ENCODE measurements at regions not wholly inside any gene's neighbourhood (a gene's known extent, or its start where the extent isn't known, plus 50 kb on each side); places are given as distances from the start of the nearest gene placed in this dataset.
A peak's percentile ranks its signal among the peaks of the same experiment; 100 is the strongest.
"Not testable (repeated sequence)": the region's sequence is repeated elsewhere in the genome, so short reads cannot be mapped to it uniquely, and the experiment has no call there.

- intact Hi-C loops (cut with micrococcal nuclease): loop anchor here (10.0 kb wide), 1 partner anchor 897 kb away; no protein-coding TSS in a partner anchor
- Mint-ChIP-seq H3K27ac (ENCODE audit: low read depth, unreplicated experiment) (no peak overlapping the region), H3K27me3 (ENCODE audit: insufficient read depth, unreplicated experiment) (no peaks in the 10 kb centered on the region), H3K4me1 (ENCODE audit: insufficient read depth, unreplicated experiment) (no peaks in the 10 kb centered on the region), H3K9me3 (ENCODE audit: unreplicated experiment) (no peaks in the 10 kb centered on the region), H3K4me3 (ENCODE audit: unreplicated experiment) (no peak overlapping the region), H3K36me3 (ENCODE audit: insufficient read depth, unreplicated experiment) (no peaks in the 10 kb centered on the region)
- ChIA-PET POLR2A (interaction anchor here (0.6 kb wide), 1 partner anchor 171 kb away, joined by 3 read pairs; the partner anchor contains the start of gene SEPTIN7), CTCF (interaction anchor here (0.6 to 2.0 kb wide), 3 partner anchors 54 to 206 kb away, joined by 4 to 8 read pairs (median 4); no protein-coding TSS in a partner anchor)
- no peak for DNase-seq (ENCODE audit: unreplicated experiment)
- TF ChIP-seq, protein P1, sequence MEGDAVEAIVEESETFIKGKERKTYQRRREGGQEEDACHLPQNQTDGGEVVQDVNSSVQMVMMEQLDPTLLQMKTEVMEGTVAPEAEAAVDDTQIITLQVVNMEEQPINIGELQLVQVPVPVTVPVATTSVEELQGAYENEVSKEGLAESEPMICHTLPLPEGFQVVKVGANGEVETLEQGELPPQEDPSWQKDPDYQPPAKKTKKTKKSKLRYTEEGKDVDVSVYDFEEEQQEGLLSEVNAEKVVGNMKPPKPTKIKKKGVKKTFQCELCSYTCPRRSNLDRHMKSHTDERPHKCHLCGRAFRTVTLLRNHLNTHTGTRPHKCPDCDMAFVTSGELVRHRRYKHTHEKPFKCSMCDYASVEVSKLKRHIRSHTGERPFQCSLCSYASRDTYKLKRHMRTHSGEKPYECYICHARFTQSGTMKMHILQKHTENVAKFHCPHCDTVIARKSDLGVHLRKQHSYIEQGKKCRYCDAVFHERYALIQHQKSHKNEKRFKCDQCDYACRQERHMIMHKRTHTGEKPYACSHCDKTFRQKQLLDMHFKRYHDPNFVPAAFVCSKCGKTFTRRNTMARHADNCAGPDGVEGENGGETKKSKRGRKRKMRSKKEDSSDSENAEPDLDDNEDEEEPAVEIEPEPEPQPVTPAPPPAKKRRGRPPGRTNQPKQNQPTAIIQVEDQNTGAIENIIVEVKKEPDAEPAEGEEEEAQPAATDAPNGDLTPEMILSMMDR (IDR thresholded peaks at IDR 0.05; ENCODE audit: unreplicated experiment): no peak
- BruUV-seq (replicated peaks): no TSS peak
These were observed 170.5 kb downstream of the SEPTIN7 start for GRCh38 chr7:35971133-35971891.

GRCh38 chr7:35975851-35976454, 175.1 kb downstream of the SEPTIN7 start:
- Mint-ChIP-seq H3K4me1 (ENCODE audit: insufficient read depth, unreplicated experiment) (no peaks in the 10 kb centered on the region), H3K27ac (ENCODE audit: low read depth, unreplicated experiment) (no peak overlapping the region), H3K9me3 (ENCODE audit: unreplicated experiment) (no peaks in the 10 kb centered on the region), H3K36me3 (ENCODE audit: insufficient read depth, unreplicated experiment) (no peaks in the 10 kb centered on the region), H3K4me3 (ENCODE audit: unreplicated experiment) (no peak overlapping the region), H3K27me3 (ENCODE audit: insufficient read depth, unreplicated experiment) (no peaks in the 10 kb centered on the region)
- ChIA-PET CTCF (interaction anchor here (0.6 to 2.2 kb wide), 21 partner anchors 8 to 564 kb away, joined by 3 to 22 read pairs (median 5); no protein-coding TSS in a partner anchor), POLR2A (no interaction called here)
- no TSS peak for BruUV-seq (replicated peaks)
- intact Hi-C loops (cut with micrococcal nuclease): loop anchor here (1.0 to 10.0 kb wide), 3 partner anchors 59 to 901 kb away; no protein-coding TSS in a partner anchor
- DNase-seq (ENCODE audit: unreplicated experiment): peak; percentile 80
- TF ChIP-seq, protein P1 (IDR thresholded peaks at IDR 0.05; ENCODE audit: unreplicated experiment): peak; percentile 77

DNA sequence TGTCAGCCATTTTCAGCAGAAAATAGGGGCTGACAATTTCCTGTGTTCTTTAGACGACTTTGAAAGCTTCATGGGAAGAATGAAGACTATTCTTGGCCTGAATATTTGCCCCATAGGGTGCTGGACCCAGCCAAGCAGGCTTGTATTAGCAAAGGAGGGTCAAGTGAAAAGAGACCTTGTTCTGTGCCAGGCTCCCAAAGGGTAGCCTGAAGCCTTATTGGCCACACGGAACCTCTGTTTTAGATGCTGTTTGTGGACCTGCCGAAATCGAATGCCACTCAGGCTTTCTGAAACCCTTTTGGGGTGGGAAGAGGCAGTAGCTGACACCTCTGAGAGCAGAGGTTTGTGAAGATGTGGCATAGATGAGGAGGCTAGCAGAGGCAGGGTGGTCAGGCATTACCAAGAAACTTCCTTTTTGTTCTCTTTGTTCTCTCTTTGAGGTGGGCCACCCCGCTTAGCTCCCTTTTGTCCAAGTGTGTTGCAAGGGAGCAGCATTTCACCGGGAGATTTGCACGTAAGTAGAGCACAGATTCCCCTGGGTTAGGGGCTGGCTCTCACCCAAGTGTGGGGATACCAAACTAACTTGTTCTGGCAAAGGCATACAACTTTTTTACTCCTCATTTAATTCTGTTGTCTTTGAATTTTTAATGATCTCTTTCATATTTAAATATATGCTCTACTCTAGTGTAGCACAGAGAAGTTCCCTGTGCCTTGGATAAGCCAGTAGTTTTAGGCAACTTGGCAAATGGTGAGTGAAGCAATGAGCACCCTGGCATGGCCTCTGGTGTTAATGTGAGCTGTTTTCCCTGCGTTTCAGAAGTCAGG, 174.0 kb upstream of the EEPD1 start:
- intact Hi-C loops (cut with micrococcal nuclease): loop anchor here (5.0 to 10.0 kb wide), 2 partner anchors 272 to 904 kb away; no protein-coding TSS in a partner anchor
- DNase-seq (ENCODE audit: unreplicated experiment); H3K4me1 Mint-ChIP-seq (ENCODE audit: insufficient read depth, unreplicated experiment); POLR2A ChIA-PET; H3K27ac Mint-ChIP-seq (ENCODE audit: low read depth, unreplicated experiment); H3K4me3 Mint-ChIP-seq (ENCODE audit: unreplicated experiment); H3K27me3 Mint-ChIP-seq (ENCODE audit: insufficient read depth, unreplicated experiment); BruUV-seq (replicated peaks); H3K9me3 Mint-ChIP-seq (ENCODE audit: unreplicated experiment); H3K36me3 Mint-ChIP-seq (ENCODE audit: insufficient read depth, unreplicated experiment): not testable (repeated sequence)
- CTCF ChIA-PET: interaction anchor here (0.7 to 3.7 kb wide), 7 partner anchors 57 to 319 kb away, joined by 3 to 20 read pairs (median 3); no protein-coding TSS in a partner anchor

DNA sequence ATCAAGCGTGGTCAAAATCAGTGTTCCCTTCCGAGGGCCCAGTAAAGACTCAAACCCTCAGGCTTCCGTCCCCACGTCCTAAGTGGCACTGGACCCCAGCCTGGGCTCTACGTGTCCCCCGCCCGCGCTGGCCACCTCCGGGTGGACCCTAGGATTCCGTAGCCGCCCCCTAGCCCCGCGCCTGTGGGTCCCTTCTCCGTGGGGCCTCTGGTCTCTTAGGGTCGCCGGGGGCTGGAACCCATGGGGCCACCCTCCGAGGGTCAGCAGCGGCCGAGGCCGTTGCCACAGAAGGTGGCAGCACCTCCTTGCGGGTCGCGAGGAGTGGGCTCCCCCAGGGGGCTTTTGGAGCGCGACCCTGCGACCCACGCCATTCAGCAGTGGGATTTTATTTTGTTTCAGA, 170.5 kb upstream of the EEPD1 start:
- H3K9me3 Mint-ChIP-seq (ENCODE audit: unreplicated experiment): no peaks in the 10 kb centered on the region
- ChIA-PET CTCF (interaction anchor here (0.7 to 3.7 kb wide), 2 partner anchors 62 to 309 kb away, joined by 4 to 20 read pairs; no protein-coding TSS in a partner anchor), POLR2A (interaction anchor here (0.7 kb wide), 1 partner anchor 483 kb away, joined by 3 read pairs; no protein-coding TSS in a partner anchor)
- no peaks in the 10 kb centered on the region for H3K27me3 Mint-ChIP-seq (ENCODE audit: insufficient read depth, unreplicated experiment)
- no peak overlapping the region for H3K27ac Mint-ChIP-seq (ENCODE audit: low read depth, unreplicated experiment)
- intact Hi-C loops (cut with micrococcal nuclease): no loop called here
- TF ChIP-seq, protein P1 (IDR thresholded peaks at IDR 0.05; ENCODE audit: unreplicated experiment): no peak
- DNase-seq (ENCODE audit: unreplicated experiment): no peak
- BruUV-seq (replicated peaks): no TSS peak
- no peaks in the 10 kb centered on the region for H3K4me1 Mint-ChIP-seq (ENCODE audit: insufficient read depth, unreplicated experiment)
- no peak overlapping the region for H3K4me3 Mint-ChIP-seq (ENCODE audit: unreplicated experiment)
- no peaks in the 10 kb centered on the region for H3K36me3 Mint-ChIP-seq (ENCODE audit: insufficient read depth, unreplicated experiment)

All from MCF 10A (cell line).